ENCODE measurements at regions not wholly inside any gene's neighbourhood (a gene's known extent, or its start where the extent isn't known, plus 50 kb on each side); places are given as distances from the start of the nearest gene placed in this dataset.

GRCh38 chr17:77590951-77591735, 367.4 kb upstream of the TNRC6C start:
- no peak overlapping the region for H3K4me3 ChIP-seq (ENCODE audit: low read length)
- H2AFZ ChIP-seq (ENCODE audit: low read depth, low read length), result no peak overlapping the region
- no peaks in the 10 kb centered on the region for H3K4me1 ChIP-seq (ENCODE audit: insufficient read depth, low read length)
- no peaks in the 10 kb centered on the region for H3K9me3 ChIP-seq (ENCODE audit: low read length)
- no peaks in the 10 kb centered on the region for H3K36me3 ChIP-seq (ENCODE audit: insufficient read depth, low read length)
- no peaks in the 10 kb centered on the region for H3K27me3 ChIP-seq (ENCODE audit: insufficient read depth, low read length)

GRCh38 chr17:77592106-77592865, 366.2 kb upstream of the TNRC6C start:
- Histone ChIP-seq H2AFZ (ENCODE audit: low read depth, low read length) (no peak overlapping the region), H3K36me3 (ENCODE audit: insufficient read depth, low read length) (no peaks in the 10 kb centered on the region), H3K27me3 (ENCODE audit: insufficient read depth, low read length) (no peaks in the 10 kb centered on the region), H3K4me1 (ENCODE audit: insufficient read depth, low read length) (peaks cover 3% of the 10 kb centered on the region), H3K9me3 (ENCODE audit: low read length) (no peaks in the 10 kb centered on the region), H3K4me3 (ENCODE audit: low read length) (no peak overlapping the region)

- Histone ChIP-seq H3K36me3 (ENCODE audit: insufficient read depth, low read length) (no peaks in the 10 kb centered on the region), H3K4me3 (ENCODE audit: low read length) (no peak overlapping the region), H3K27me3 (ENCODE audit: insufficient read depth, low read length) (no peaks in the 10 kb centered on the region), H3K4me1 (ENCODE audit: insufficient read depth, low read length) (peaks cover 3% of the 10 kb centered on the region), H3K9me3 (ENCODE audit: low read length) (no peaks in the 10 kb centered on the region), H2AFZ (ENCODE audit: low read depth, low read length) (no peak overlapping the region)
Observed at GRCh38 chr17:77593081-77593480, 365.4 kb upstream of the TNRC6C start.

GRCh38 chr17:77594416-77595209, 363.9 kb upstream of the TNRC6C start:
- Histone ChIP-seq H3K36me3 (ENCODE audit: insufficient read depth, low read length) (no peaks in the 10 kb centered on the region), H3K4me3 (ENCODE audit: low read length) (no peak overlapping the region), H3K4me1 (ENCODE audit: insufficient read depth, low read length) (peaks cover 3% of the 10 kb centered on the region), H3K27me3 (ENCODE audit: insufficient read depth, low read length) (no peaks in the 10 kb centered on the region), H3K9me3 (ENCODE audit: low read length) (no peaks in the 10 kb centered on the region), H2AFZ (ENCODE audit: low read depth, low read length) (no peak overlapping the region)

GRCh38 chr17:77596491-77597417, 361.7 kb upstream of the TNRC6C start:
- Histone ChIP-seq H3K36me3 (ENCODE audit: insufficient read depth, low read length) (no peaks in the 10 kb centered on the region), H3K9me3 (ENCODE audit: low read length) (no peaks in the 10 kb centered on the region)

GRCh38 chr17:77597418-77598240, 360.9 kb upstream of the TNRC6C start:
- H2AFZ ChIP-seq (ENCODE audit: low read depth, low read length), result no peak overlapping the region
- peaks cover 3% of the 10 kb centered on the region for H3K4me1 ChIP-seq (ENCODE audit: insufficient read depth, low read length)
- H3K27me3 ChIP-seq (ENCODE audit: insufficient read depth, low read length), result peaks cover 2% of the 10 kb centered on the region
- no peak overlapping the region for H3K4me3 ChIP-seq (ENCODE audit: low read length)
- no peaks in the 10 kb centered on the region for H3K9me3 ChIP-seq (ENCODE audit: low read length)
- no peaks in the 10 kb centered on the region for H3K36me3 ChIP-seq (ENCODE audit: insufficient read depth, low read length)

More at GRCh38 chr17:77596491-77597417, 361.7 kb upstream of the TNRC6C start:
- Histone ChIP-seq H2AFZ (ENCODE audit: low read depth, low read length) (no peak overlapping the region), H3K4me3 (ENCODE audit: low read length) (no peak overlapping the region), H3K4me1 (ENCODE audit: insufficient read depth, low read length) (peaks cover 3% of the 10 kb centered on the region), H3K27me3 (ENCODE audit: insufficient read depth, low read length) (peaks cover 2% of the 10 kb centered on the region)

GRCh38 chr17:77598241-77598620, 360.3 kb upstream of the TNRC6C start:
- Histone ChIP-seq H3K36me3 (ENCODE audit: insufficient read depth, low read length) (no peaks in the 10 kb centered on the region), H2AFZ (ENCODE audit: low read depth, low read length) (no peak overlapping the region), H3K4me1 (ENCODE audit: insufficient read depth, low read length) (peaks cover 3% of the 10 kb centered on the region), H3K27me3 (ENCODE audit: insufficient read depth, low read length) (peaks cover 2% of the 10 kb centered on the region), H3K9me3 (ENCODE audit: low read length) (no peaks in the 10 kb centered on the region), H3K4me3 (ENCODE audit: low read length) (no peak overlapping the region)

GRCh38 chr17:77599699-77600098, 358.8 kb upstream of the TNRC6C start:
- Histone ChIP-seq H3K4me3 (ENCODE audit: low read length) (no peak overlapping the region), H2AFZ (ENCODE audit: low read depth, low read length) (no peak overlapping the region), H3K4me1 (ENCODE audit: insufficient read depth, low read length) (peaks cover 3% of the 10 kb centered on the region), H3K9me3 (ENCODE audit: low read length) (no peaks in the 10 kb centered on the region), H3K36me3 (ENCODE audit: insufficient read depth, low read length) (no peaks in the 10 kb centered on the region), H3K27me3 (ENCODE audit: insufficient read depth, low read length) (peaks cover 2% of the 10 kb centered on the region)

GRCh38 chr17:77600346-77600745, 358.2 kb upstream of the TNRC6C start:
- H3K4me3 ChIP-seq (ENCODE audit: low read length), result no peak overlapping the region
- H3K4me1 ChIP-seq (ENCODE audit: insufficient read depth, low read length), result peaks cover 3% of the 10 kb centered on the region
- peaks cover 2% of the 10 kb centered on the region for H3K27me3 ChIP-seq (ENCODE audit: insufficient read depth, low read length)
- H2AFZ ChIP-seq (ENCODE audit: low read depth, low read length), result no peak overlapping the region
- H3K36me3 ChIP-seq (ENCODE audit: insufficient read depth, low read length), result no peaks in the 10 kb centered on the region
- no peaks in the 10 kb centered on the region for H3K9me3 ChIP-seq (ENCODE audit: low read length)

GRCh38 chr17:77601054-77601979, 357.2 kb upstream of the TNRC6C start:
- Histone ChIP-seq H2AFZ (ENCODE audit: low read depth, low read length) (no peak overlapping the region), H3K4me3 (ENCODE audit: low read length) (no peak overlapping the region), H3K9me3 (ENCODE audit: low read length) (no peaks in the 10 kb centered on the region), H3K27me3 (ENCODE audit: insufficient read depth, low read length) (peaks cover 2% of the 10 kb centered on the region), H3K36me3 (ENCODE audit: insufficient read depth, low read length) (no peaks in the 10 kb centered on the region), H3K4me1 (ENCODE audit: insufficient read depth, low read length) (peaks cover 3% of the 10 kb centered on the region)

Data from neuron (in vitro differentiated cells).